ENCODE measurements at regions not wholly inside any gene's neighbourhood (a gene's known extent, or its start where the extent isn't known, plus 50 kb on each side); places are given as distances from the start of the nearest gene placed in this dataset.

DNA sequence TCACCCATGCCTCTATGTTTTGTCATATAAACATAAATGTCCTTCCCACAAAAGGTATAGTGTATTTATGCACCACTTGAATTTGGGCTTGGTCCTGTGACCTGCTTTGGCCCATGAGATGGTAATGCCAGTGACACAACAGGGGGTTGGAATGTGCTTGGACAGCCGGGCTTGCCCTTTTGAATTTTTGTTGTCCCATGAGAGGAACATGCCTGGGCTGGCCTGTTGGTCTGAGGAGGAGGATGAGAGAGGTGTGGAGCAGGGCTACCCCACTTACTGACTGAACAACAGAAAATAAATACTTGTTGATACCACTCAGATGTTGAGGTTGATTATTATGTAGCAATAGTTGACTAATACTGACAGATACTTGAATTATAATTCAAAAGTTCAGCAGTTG is 63.2 kb upstream of the TCF4 start:
- H3K4me1 ChIP-seq (ENCODE audit: control insufficient read depth in 1 of 2, insufficient read depth in 2 of 2, low read length in 2 of 2), result no peaks in the 10 kb centered on the region
- no peak for DNase-seq
- H3K36me3 ChIP-seq (replicated peaks in 1 of 2; ENCODE audit: control insufficient read depth in 1 of 2, insufficient read depth in 2 of 2, low read length in 2 of 2), result no peaks in the 10 kb centered on the region
- peaks cover 0 to 2% of the 10 kb centered on the region in 2 donors for H3K9me3 ChIP-seq (replicated peaks in 1 of 2; ENCODE audit: control insufficient read depth in 1 of 2, insufficient read depth in 1 of 2, low read length in 2 of 2)
- intact Hi-C loops (cut with micrococcal nuclease), result no loop called here
- H3K9ac ChIP-seq (ENCODE audit: insufficient read depth, low read length, poor library complexity, severe bottlenecking), result no peak overlapping the region
- H3K4me1 Mint-ChIP-seq, result no peaks in the 10 kb centered on the region
- H3K27me3 ChIP-seq (ENCODE audit: control insufficient read depth in 2 of 2, insufficient read depth in 2 of 2, low read length in 2 of 2), result no peaks in the 10 kb centered on the region
- no peak overlapping the region for H3K4me3 Mint-ChIP-seq
- no peak overlapping the region for H3K4me3 ChIP-seq (replicated peaks in 1 of 3; ENCODE audit: low read depth in 2 of 3, low read length in 3 of 3)
- H3K79me2 ChIP-seq (ENCODE audit: insufficient read depth, low read length), result no peaks in the 10 kb centered on the region
- H3K27me3 Mint-ChIP-seq (ENCODE audit: low read depth in 3 of 3), result peaks cover 1 to 3% (median 2%) of the 10 kb centered on the region in 3 donors
- no peak overlapping the region for H3K27ac ChIP-seq (ENCODE audit: low read depth in 1 of 2, low read length in 2 of 2)
- TF ChIP-seq, protein P1, sequence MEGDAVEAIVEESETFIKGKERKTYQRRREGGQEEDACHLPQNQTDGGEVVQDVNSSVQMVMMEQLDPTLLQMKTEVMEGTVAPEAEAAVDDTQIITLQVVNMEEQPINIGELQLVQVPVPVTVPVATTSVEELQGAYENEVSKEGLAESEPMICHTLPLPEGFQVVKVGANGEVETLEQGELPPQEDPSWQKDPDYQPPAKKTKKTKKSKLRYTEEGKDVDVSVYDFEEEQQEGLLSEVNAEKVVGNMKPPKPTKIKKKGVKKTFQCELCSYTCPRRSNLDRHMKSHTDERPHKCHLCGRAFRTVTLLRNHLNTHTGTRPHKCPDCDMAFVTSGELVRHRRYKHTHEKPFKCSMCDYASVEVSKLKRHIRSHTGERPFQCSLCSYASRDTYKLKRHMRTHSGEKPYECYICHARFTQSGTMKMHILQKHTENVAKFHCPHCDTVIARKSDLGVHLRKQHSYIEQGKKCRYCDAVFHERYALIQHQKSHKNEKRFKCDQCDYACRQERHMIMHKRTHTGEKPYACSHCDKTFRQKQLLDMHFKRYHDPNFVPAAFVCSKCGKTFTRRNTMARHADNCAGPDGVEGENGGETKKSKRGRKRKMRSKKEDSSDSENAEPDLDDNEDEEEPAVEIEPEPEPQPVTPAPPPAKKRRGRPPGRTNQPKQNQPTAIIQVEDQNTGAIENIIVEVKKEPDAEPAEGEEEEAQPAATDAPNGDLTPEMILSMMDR (IDR thresholded peaks at IDR 0.05), result no peak
- no peaks in the 10 kb centered on the region for H4K20me1 ChIP-seq (ENCODE audit: insufficient read depth, low read length)
- H3K36me3 Mint-ChIP-seq, result no peaks in the 10 kb centered on the region
- WGBS (ENCODE audit: insufficient coverage), result 100% methylated on average over 1 of the region's 1 CpG
- H2AFZ ChIP-seq (ENCODE audit: insufficient read depth, low read depth, low read length, poor library complexity, severe bottlenecking), result no peak overlapping the region
- no peak overlapping the region for H3K27ac Mint-ChIP-seq
- H3K4me2 ChIP-seq (replicated peaks; ENCODE audit: extremely low read depth, low read length, poor library complexity, severe bottlenecking), result no peak overlapping the region
- H3K9me3 Mint-ChIP-seq, result peaks cover 0 to 3% (median 3%) of the 10 kb centered on the region in 7 donors

DNA sequence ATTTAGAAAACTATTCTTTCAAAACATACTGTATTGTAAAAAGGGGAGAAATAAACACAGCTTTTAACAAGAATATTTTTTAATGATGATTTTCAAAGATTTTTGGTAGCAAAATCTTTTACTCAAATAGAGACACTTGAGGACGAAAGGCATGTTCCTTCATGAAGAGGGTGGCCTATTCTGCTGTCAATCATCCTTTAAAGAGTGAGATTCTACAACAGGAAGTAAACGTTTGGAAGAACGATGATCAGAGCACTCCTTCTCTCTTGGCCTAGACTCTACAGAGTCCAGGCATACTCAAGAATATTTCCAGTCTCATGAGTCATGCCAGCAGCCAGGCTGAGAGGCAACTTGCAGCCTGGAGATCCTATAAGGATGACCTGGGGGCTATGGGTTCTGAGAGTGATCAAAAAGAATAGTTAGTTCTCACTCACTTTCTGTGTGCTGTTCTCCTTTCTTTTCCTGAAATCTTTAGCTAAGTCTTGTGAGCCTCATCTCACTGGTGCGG is 62.4 kb upstream of the TCF4 start:
- H3K4me1 Mint-ChIP-seq, result no peaks in the 10 kb centered on the region
- H3K36me3 ChIP-seq (replicated peaks in 1 of 2; ENCODE audit: control insufficient read depth in 1 of 2, insufficient read depth in 2 of 2, low read length in 2 of 2), result no peaks in the 10 kb centered on the region
- intact Hi-C loops (cut with micrococcal nuclease), result no loop called here
- H4K20me1 ChIP-seq (ENCODE audit: insufficient read depth, low read length), result no peaks in the 10 kb centered on the region
- DNase-seq, result no peak
- H3K9ac ChIP-seq (ENCODE audit: insufficient read depth, low read length, poor library complexity, severe bottlenecking), result no peak overlapping the region
- H2AFZ ChIP-seq (ENCODE audit: insufficient read depth, low read depth, low read length, poor library complexity, severe bottlenecking), result no peak overlapping the region
- H3K36me3 Mint-ChIP-seq, result no peaks in the 10 kb centered on the region
- no peaks in the 10 kb centered on the region for H3K27me3 ChIP-seq (ENCODE audit: control insufficient read depth in 2 of 2, insufficient read depth in 2 of 2, low read length in 2 of 2)
- H3K9me3 ChIP-seq (replicated peaks in 1 of 2; ENCODE audit: control insufficient read depth in 1 of 2, insufficient read depth in 1 of 2, low read length in 2 of 2), result peaks cover 0 to 2% of the 10 kb centered on the region in 2 donors
- H3K4me3 ChIP-seq (replicated peaks in 1 of 3; ENCODE audit: low read depth in 2 of 3, low read length in 3 of 3), result no peak overlapping the region
- WGBS (ENCODE audit: insufficient coverage), result no CpG with 5 or more reads among the region's 4 CpGs
- peaks cover 1 to 3% (median 2%) of the 10 kb centered on the region in 3 donors for H3K27me3 Mint-ChIP-seq (ENCODE audit: low read depth in 3 of 3)
- TF ChIP-seq, protein P1 (IDR thresholded peaks at IDR 0.05), result no peak
- H3K4me1 ChIP-seq (ENCODE audit: control insufficient read depth in 1 of 2, insufficient read depth in 2 of 2, low read length in 2 of 2), result no peaks in the 10 kb centered on the region
- peaks cover 0 to 3% (median 3%) of the 10 kb centered on the region in 7 donors for H3K9me3 Mint-ChIP-seq
- H3K4me3 Mint-ChIP-seq, result no peak overlapping the region
- no peak overlapping the region for H3K4me2 ChIP-seq (replicated peaks; ENCODE audit: extremely low read depth, low read length, poor library complexity, severe bottlenecking)
- H3K79me2 ChIP-seq (ENCODE audit: insufficient read depth, low read length), result no peaks in the 10 kb centered on the region
- H3K27ac ChIP-seq (ENCODE audit: low read depth in 1 of 2, low read length in 2 of 2), result no peak overlapping the region
- no peak overlapping the region for H3K27ac Mint-ChIP-seq
